NCI-H510A treated with DMSO at 0.1 percent for 48 hours (cell line): ENCODE measurements at regions not wholly inside any gene's neighbourhood (a gene's known extent, or its start where the extent isn't known, plus 50 kb on each side); places are given as distances from the start of the nearest gene placed in this dataset.
"Not testable (repeated sequence)": the region's sequence is repeated elsewhere in the genome, so short reads cannot be mapped to it uniquely, and the experiment has no call there.

Experiments used
- DNase-seq: peaks from one replicate; lab custom pipeline; 2025; lab: John Stamatoyannopoulos, UW

GRCh38 chr4:68720723-68721122, 50.3 kb upstream of the UGT2B15 start:
- DNase-seq = not testable (repeated sequence)

DNA sequence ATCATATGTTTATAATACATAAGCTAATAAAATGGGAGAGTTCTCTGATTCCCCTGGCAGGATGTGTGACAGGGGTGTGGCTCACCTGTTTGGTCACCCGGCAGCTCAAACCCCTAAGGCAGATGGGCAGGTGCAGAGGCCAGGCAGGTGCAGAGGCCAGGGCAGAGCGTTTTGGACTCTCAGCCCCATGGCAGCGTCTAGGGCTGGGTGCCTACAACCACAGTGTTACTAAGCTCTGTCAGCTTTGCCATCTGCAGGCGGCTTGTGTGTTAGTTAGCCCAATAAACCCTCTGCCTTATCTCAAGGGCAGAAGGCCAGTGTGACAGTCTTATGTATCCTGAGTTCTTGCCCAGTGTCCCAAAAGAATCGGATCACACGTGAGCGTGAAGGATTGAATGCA, 54.0 kb upstream of the UGT2B15 start:
- DNase-seq = peak; percentile 9

- no peak for DNase-seq
Observed at GRCh38 chr4:68724922-68725321, 54.5 kb upstream of the UGT2B15 start.

DNA sequence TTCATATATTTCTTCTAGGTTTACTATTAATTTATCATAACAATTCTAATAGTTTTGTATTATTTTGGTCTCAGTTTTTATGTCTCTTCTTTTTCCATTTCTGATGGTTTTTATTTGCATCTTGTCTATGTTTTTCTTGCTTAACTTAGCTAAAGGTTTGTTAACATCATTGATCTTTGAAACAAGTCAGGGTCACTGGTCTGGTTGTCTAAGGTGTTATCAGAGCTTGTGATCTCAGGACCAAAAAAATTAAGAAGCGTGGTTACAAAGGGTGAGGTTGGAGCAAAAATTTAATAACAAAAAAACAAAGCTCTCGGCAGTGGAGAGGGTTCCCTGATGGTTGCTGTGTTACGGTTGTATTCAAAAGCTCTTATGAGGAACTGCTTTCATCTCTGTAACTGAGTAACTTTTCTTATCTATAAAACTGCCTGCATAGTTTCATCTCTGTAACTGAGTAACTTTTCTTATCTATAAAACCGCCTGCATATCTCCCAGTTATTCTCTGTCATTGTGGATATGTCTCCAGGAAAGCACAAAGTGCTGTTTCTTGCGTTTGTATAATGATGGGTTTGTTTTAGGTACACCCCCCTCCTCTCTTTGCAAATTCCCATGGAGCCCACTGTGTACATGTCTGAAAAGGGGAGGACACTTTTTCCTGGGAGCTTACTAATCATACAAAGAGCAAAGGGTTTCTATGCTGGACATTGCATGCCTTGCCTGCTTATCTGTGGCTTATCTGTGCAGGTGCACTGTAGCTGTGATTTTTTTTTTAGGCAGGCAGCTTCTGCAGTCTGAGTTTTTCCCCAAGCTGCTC, 62.4 kb upstream of the UGT2B15 start:
- no peak for DNase-seq

- DNase-seq = no peak
Observed at GRCh38 chr4:68734095-68734494, 63.6 kb upstream of the UGT2B15 start.

DNA sequence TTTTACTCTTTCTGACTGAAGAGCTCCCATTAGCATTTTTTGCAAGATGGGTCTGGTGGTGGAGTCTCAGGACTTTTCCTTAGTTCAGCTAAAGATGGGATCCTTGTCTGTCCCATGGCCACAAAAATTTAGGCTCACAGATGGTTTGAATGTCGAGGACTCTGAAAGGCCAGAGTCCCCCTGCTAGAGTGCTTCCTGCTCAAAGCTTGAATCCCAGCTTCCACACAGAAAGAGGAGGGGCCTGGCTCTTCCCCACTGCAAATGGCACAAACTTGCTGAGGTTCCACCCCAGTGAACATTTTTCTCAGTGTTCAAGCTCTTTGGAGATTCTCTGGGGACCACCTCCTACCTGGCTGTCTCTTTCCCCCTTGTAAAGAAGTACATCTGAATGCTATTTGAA, 64.7 kb upstream of the UGT2B15 start:
- DNase-seq = no peak

DNA sequence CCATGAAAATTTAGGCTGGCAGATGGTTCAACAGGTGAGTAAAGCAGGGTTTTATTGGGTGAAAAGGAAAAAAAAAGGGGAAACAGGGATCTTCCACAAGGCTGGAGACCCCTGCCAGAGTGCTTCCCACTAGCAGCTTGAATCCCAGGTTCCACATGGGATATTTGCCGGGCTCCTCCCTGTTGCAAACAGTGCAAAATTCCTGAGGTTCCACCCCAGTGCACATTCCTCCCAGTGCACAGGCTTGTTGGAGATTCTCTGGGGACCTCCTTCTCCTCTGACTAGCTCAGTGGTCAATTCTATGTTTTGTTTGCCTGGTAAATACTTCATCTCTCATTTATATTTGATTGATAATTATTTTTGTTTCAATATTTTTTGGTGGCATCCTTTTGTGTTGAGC, 66.4 kb upstream of the UGT2B15 start:
- DNase-seq = no peak

- DNase-seq = no peak
Observed at GRCh38 chr4:68738036-68738435, 67.6 kb upstream of the UGT2B15 start.

DNA sequence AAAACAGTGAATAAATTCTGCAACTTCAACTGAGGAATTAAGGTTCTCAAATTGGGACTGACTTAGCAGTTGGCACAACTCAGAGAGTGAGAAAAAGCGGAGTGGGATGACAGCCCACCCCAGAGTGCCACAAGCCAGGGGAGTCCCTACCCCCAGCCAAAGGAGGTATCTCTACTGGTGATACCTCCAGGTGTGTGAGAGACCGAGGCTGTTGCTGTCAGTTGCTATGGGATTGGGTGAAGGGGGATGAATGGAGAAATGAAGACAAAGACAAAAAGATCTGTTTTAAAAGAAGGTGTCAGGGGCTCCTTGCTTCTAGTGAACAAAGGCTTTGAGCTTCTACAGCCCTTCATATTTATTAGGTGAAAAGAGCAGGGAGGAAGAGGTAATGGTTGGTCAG, 71.4 kb upstream of the UGT2B10 start:
- no peak for DNase-seq

- no peak for DNase-seq
Observed at GRCh38 chr4:68748181-68748991, 67.4 kb upstream of the UGT2B10 start.

DNA sequence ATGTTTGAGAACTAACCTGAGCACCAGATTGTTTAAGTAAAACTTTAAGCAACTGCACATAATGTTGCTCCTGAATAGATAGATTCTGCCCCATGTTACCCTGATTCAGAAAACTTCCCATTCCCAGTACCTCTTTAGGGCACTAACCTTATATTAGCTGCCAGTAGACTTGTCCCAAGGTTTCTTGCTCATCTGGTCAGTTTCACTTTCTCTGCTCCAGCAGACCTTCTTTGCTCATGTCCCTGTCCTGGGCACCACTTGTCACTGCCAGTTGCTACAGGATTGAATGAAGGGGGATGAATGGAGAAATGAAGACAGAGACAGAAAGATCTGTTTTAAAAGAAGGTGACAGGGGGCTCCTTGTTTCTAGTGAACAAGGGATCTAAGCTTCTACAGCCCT, 65.2 kb upstream of the UGT2B10 start:
- DNase-seq = no peak

DNA sequence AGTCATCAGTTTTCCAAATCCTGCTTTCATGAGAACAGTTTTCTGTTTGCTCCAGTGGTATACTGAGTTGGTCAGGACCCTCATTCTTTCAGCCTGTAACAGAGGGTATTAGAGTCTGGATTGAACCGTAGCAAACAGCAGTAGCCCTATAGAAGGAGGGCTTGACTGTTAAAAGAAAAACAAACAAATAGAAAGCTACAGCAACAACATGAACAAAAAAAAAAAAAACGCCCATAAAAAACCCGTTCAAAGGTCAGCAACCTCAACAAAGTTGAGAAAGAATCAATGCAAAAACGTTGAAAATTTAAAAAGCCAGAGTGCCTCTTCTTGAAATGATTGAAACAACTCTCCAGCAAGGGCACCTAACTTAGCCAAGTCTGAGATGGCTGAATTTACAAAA, 64.7 kb upstream of the UGT2B10 start:
- no peak for DNase-seq

DNA sequence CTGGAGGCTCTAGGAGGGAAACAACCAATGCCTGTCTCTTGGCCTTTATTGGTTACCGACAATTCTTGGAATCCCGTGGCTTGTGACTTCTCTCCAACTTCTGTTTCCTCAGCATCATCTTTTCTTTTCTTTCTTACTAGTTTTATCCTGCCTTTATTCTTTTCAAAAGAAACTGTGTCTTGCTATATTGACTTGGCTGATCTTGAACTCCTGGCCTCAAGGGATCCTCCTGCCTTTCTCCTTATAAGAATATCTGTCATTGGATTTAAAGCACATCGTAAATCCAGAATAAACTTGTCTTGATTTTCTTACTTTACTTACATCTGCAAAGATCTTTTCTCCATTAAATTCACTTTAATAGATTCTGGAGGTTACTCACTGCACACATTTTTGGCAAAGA, 49.9 kb upstream of the UGT2B10 start:
- DNase-seq = no peak
